HG02973 (cell line): ENCODE measurements at regions not wholly inside any gene's neighbourhood (a gene's known extent, or its start where the extent isn't known, plus 50 kb on each side); places are given as distances from the start of the nearest gene placed in this dataset.

Experiments
- ATAC-seq: cut with Tn5 transposase; IDR thresholded peaks from one replicate; pipeline ENCODE4 v1.9.1; 2021; ENCODE audit warnings: moderate library complexity; ENCODE audit not compliant: unreplicated experiment

- ATAC-seq = no peak
These were observed 109.2 kb upstream of the DRD2 start for GRCh38 chr11:113584371-113584770.

- ATAC-seq = no peak
These were observed 106.5 kb upstream of the DRD2 start for GRCh38 chr11:113581713-113582112.

- ATAC-seq = no peak
These were observed 104.2 kb upstream of the DRD2 start for GRCh38 chr11:113579292-113579940.

GRCh38 chr11:113578715-113579250 lies 103.6 kb upstream of the DRD2 start:
- no peak for ATAC-seq

- ATAC-seq = no peak
These were observed 102.8 kb upstream of the DRD2 start for GRCh38 chr11:113578033-113578380.

GRCh38 chr11:113577356-113578032 lies 102.3 kb upstream of the DRD2 start:
- ATAC-seq = no peak

GRCh38 chr11:113574586-113574985 lies 99.4 kb upstream of the DRD2 start:
- no peak for ATAC-seq

GRCh38 chr11:113574171-113574570 lies 99.0 kb upstream of the DRD2 start:
- ATAC-seq = no peak

- ATAC-seq = no peak
These were observed 97.0 kb upstream of the DRD2 start for GRCh38 chr11:113572136-113572735.

- no peak for ATAC-seq
These were observed 96.3 kb upstream of the DRD2 start for GRCh38 chr11:113571531-113571930.

- no peak for ATAC-seq
These were observed 95.7 kb upstream of the DRD2 start for GRCh38 chr11:113570906-113571305.

- no peak for ATAC-seq
These were observed 94.2 kb upstream of the DRD2 start for GRCh38 chr11:113569391-113569790.

- no peak for ATAC-seq
These were observed 93.4 kb upstream of the DRD2 start for GRCh38 chr11:113568566-113568965.

GRCh38 chr11:113567867-113568544 lies 92.8 kb upstream of the DRD2 start:
- no peak for ATAC-seq

GRCh38 chr11:113567097-113567496 lies 91.9 kb upstream of the DRD2 start:
- no peak for ATAC-seq

GRCh38 chr11:113564527-113565130 lies 89.4 kb upstream of the DRD2 start:
- no peak for ATAC-seq

GRCh38 chr11:113563766-113564526 lies 88.7 kb upstream of the DRD2 start:
- no peak for ATAC-seq

GRCh38 chr11:113562981-113563461 lies 87.8 kb upstream of the DRD2 start:
- no peak for ATAC-seq

- no peak for ATAC-seq
These were observed 87.4 kb upstream of the DRD2 start for GRCh38 chr11:113562576-113562975.

GRCh38 chr11:113557926-113558325 lies 82.7 kb upstream of the DRD2 start:
- no peak for ATAC-seq
